Hypothalamus (tissue), 51 donors: ENCODE measurements at regions not wholly inside any gene's neighbourhood (a gene's known extent, or its start where the extent isn't known, plus 50 kb on each side); places are given as distances from the start of the nearest gene placed in this dataset.
"Not testable (repeated sequence)": the region's sequence is repeated elsewhere in the genome, so short reads cannot be mapped to it uniquely, and the experiment has no call there.

ENCODE experiments used
- DNase-seq, 51 donors: peaks; one replicate each; lab custom pipeline; 2025; lab: John Stamatoyannopoulos, UW

DNA sequence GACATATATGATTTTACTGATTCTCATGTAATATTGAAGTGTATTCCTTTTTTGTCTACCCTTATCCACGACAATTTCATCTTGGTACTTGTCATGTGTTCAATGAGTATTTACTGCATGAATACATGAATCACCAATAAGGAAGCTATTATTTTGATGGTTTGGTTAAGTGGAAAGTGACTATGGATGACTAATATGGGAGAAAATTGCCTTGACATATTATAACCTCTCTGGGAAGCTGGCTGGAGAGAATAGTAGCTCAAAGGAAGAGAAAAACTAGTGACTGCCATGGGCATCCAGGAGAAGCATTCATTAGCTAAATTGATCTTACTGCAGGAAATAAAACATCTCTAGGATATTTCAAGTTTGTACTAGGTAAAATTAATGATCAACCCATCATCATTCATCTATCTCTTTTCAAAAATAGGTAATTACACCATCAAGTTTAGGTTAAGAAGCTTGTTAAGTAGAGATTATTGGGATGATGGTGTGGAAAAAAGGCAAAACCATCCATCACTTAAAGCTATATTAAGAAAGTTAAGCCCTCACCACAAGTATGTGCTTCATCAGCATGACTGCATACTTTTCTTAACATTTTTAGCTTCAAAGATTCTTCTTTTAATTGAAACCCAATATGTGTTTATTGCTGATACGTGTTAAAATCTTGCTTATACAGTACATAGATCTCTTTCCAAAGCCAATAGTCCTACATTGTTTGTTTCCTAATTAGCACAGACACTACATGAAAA, 455.2 kb upstream of the ARPP21 start:
- DNase-seq: no peak

DNA sequence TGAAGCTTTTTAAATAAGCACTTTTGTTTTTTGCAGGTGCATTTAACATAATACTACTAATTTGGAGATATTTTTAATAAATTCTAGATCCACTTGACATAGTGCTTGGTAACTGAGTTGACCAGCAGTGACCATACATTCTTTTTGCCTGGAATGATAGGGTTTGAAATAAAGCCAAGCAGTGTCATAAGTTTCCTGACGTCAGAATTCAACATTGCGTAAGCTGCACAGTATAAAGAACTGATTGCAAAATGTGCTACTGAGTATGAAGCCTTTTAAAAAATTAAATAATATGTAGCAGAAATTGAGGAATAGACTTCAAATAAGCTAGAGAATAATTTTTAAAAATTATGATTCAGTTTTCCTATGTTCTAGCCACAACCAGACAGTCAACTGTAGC, 454.6 kb upstream of the ARPP21 start:
- no peak for DNase-seq

DNA sequence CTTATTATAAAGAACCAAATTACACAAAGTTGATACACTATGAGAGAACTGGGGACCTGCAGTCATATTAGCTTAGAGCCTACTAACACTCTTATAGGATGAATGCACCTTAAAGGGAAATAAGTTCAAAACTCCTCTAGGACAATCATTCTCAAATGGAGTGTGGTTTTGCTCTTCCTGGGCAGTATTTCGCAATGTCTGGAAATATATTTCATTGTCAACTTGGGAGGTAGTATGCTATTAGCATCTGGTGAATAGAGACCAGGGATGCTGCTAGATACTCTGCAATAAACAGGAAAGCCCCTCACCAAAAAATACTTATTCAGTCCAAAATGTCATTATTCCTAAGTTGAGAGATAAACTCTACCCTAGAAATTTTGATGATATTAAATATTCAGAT, 451.4 kb upstream of the ARPP21 start:
- DNase-seq: no peak

DNA sequence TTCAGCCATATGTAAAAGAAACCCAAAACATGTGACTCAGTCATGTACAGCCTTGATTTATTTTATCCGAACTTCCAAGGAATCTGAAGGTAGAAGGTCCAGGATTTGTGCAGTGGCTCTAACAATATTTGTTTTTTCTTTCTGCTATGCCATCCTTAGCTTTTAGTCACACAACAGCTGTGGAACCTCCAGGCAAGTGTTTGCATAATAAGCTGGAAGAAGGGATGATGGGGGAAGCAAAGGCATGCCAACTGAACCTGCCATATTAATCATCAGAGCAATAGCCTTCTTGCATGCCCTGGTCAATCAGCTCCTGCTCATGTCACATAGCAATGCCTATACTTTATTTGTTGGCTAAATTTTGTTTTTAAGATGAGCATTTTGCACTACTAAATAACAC, 444.7 kb upstream of the ARPP21 start:
- DNase-seq: no peak

DNA sequence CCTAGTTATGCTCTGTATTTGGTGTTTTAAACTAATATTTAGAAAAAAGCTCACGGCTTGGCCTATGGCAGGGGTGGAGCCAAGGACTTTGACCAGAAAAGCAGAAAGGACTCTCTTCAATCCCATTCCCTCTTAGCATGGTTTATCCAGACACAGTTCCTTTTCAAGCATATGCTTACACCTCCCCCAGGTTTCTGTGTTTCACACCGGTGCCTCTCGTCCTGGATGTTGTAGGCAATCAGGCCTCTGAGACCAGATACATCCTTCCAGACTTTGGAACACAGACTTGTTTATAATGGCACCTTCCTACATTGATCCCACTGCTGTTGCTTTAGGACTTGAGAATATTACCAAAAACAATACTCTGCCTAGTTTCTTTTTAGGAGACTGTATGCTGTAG, 440.5 kb upstream of the ARPP21 start:
- DNase-seq: no peak

DNA sequence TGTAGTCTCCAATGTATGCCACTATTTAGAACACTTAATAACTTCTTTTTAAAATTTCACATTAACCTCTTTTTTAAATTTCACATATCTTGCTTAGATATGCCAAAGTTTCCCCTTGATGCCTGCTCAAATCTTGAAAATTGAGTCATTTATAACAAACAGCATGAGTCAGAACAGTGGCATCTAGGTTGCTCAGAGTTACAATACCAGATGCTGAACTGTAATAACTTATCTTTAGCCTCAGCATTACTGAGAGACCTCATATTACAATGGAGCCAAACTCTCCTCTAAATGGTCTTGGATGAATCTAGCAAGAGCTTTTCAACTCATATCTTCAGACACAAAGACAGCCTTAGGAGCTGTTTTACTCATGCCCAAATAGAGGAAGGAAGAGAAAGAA, 439.3 kb upstream of the ARPP21 start:
- DNase-seq: no peak

DNA sequence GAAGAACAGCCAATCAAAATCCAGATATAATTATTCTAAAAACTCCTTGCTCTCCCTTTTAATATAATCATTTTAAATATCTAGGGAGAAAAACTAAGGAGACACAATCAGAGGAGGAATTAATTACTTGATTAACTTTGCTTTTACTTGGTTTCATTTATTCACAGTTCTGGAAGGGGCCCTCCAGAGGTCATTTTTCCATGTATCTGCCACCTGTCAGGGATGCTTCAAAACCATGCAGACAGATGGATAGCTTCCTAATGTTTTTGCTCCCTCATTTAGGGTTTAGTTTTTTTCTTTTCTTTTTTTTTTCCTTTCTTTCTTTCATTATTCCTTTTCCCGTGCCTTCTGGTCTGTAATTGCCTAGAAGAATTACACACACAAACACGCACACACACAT, 438.1 kb upstream of the ARPP21 start:
- DNase-seq: no peak

- DNase-seq: no peak
Measured at GRCh38 chr3:35215525-35216500, 423.5 kb upstream of the ARPP21 start.

DNA sequence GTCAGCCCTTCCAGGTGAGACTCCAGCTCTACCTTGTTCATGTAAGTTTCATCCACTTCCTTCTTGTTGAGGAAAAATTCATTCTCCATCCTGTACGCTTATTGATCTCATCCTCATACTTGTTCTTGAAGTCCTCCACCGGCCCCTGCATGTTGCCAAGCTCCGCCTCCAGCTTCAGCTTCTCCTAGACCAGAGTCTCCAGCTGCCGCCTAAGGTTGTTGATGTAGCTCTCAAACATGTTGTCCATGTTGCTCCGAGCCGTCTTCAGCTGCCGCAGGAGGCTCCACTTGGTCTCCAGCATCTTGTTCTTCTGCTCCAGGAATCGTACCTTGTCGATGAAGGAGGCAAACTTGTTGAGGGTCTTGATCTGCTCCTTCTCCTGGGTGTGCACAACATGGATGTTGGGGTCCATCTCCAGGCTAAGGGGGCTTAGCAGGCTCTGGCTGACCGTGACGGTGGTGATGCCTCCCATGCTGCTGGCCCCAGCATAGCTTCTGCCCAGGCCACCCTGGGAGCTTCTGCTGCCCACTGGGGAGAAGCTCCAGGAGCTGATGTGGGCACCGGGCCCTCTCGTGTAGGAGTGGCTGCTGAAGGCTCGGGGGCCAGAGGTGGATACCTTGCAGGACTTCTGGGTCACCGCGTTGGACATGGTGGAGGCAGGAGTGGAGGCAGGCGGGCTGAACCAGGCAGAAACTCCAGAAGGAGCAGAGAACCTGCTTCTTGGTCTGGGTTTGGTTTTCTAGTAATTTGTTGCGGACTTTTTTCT, 422.6 kb upstream of the ARPP21 start:
- DNase-seq: no peak

DNA sequence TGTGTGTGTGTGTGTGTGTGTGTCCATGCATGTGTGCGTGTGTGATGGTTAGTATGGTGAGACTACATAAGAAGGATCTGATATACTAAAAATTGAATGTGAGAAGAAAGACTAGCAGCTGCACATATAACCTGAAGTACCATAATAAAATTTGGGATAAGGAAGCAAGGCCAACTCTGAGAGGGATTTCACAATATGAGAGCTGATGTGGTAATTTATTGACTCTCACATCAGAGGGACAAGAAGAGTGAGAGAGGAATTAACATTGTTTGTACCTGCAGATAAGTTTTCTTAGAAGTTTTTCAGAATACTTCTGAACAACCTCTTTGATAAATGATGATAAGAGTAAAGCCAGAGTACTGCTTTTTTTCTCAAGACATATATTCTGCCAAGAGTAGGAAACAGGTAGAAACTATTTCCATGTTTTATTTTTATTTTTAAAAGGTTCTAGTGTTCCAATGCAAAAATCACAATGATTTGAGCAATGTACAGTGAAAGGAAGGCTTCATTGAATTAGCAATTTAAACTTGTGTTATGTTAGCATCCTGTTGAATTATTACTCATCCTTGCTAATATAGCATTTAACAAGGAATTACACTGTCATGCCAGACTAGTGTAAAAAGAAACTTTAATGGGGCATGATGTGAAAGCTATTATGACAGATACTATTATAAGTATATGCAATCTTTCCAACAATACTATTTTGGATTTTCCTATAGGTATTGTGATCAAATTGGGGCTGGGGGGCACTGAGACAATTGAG, 415.5 kb upstream of the ARPP21 start:
- DNase-seq: no peak

DNA sequence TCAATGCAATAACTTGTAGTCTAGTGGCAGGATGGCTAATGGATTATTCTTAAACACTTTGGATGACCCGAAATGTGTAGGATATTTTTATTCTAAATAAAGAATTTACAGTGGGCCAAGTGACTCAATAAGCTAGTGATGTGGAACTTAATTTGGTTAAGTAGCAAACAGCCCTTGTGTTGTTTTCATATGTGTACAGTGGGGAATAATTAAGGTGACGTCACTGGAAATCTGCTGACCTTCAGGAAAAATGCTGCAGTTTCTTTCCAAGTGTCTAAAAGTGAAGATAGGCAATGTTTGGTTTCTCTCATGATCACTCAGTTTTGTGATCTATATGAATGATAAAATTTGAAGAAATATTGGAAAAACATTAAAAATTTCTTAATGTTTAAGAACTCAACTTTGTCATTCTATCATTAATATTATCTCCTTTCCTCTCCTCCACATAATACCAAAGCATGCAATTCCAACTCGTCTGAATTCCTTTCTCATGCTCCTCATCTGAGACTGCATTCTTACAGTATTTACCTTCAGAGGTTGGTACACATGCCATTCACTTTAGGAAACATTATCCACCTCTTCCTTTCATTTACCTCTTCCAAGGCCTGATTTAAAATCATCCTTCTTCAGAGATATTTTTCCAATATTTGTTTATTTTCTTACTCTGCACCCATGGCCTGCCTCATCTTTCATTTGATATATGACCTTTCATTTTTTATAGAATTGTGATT, 414.6 kb upstream of the ARPP21 start:
- no peak for DNase-seq

DNA sequence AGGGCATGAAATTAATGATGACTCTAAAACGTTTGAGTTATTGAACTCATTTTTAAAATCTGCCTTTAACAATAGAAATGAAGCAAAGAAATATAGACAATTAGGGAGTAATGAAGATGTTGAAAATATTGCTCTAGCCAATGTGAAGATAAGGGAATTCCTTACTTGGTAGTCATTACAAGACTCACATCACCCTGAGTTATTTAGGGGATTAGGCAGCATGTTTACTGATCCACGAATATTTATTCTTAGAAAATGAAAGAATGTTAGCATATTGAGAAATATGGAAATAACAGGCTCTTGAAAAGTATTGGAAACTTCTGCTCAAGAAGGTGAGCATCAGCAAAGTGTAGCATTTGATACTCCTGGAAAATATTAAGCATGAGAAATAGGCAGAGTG, 398.1 kb upstream of the ARPP21 start:
- DNase-seq: no peak

GRCh38 chr3:35254917-35255316, 384.4 kb upstream of the ARPP21 start:
- no peak for DNase-seq

DNA sequence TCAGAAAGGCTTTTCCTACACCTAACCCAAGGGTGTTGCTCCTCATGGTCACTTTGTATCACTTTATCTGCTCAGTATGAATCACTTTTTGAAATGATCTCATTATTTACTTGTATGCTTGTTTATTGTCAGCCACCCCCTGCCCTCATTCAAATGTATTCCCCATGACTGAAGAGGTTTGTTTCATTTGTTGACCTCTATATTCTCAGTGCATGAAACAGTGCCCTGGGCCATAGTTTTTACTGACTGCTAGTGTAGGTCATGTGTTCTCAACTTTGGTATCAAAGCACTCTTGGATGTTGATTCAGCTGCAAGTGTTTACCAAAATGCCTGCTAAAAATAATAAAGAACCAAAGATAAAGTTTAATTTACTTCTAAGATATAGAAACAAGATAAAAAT, 381.7 kb upstream of the ARPP21 start:
- DNase-seq: no peak

DNA sequence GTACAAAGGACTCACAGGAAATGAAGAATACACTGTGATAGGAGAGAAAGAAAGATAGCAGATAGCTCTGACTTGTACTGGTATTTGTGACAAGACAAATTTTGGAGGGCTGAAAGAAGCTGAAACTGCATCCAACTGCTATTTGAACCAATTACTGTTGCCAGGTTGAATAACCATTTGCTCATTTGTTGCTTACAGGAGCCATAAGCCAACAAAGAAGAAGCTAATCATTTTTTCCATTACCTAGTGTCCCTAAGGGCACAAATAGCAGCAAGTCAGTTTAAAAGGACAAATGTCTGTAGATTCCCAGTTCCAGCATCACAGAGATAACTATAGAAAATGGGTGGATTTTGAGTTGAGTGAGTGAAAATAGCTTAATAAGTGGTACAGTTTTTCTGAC, 376.9 kb upstream of the ARPP21 start:
- no peak for DNase-seq

DNA sequence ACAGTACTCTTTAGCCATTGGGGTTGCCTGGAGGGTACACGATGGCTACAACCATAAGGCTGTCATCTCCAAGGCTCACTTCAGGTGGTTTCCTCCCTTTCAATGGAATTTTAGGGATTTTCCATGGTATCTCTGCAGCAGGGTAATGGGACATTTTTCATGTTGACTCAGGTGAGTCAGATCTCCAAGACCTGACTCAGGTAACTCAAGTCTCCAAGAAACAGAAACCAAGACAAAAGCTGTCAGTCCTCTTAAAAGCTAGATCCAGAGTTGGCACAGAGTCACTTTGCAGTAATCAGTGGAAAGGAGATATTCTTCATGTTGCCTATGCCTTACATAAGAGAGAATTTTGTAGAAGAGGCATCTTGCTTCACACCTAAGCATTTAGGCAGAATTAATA, 375.8 kb upstream of the ARPP21 start:
- DNase-seq: no peak

GRCh38 chr3:35266065-35266464, 373.3 kb upstream of the ARPP21 start:
- DNase-seq: not testable (repeated sequence)

- DNase-seq: no peak
Measured at GRCh38 chr3:35275768-35276167, 363.6 kb upstream of the ARPP21 start.

GRCh38 chr3:35276568-35276967, 362.8 kb upstream of the ARPP21 start:
- no peak for DNase-seq
